IMR-90 (cell line): ENCODE measurements at regions not wholly inside any gene's neighbourhood (a gene's known extent, or its start where the extent isn't known, plus 50 kb on each side); places are given as distances from the start of the nearest gene placed in this dataset.
A peak's percentile ranks its signal among the peaks of the same experiment; 100 is the strongest.

Source experiments
- ATAC-seq: fragments of 200-7000 bp; cut with Tn5 transposase; 2 replicates; pipeline ENCODE4 v1.9.1; 2020; ENCODE audit warnings: low read depth, mild to moderate bottlenecking, moderate library complexity
- BruUV-seq: library from RNA; stranded (reverse); fragments of 400-500 nt; replicated peaks from 2 replicates; lab custom pipeline; 2021; lab: Mats Ljungman, UMichigan
- CTCF ChIA-PET: fragments of 300-600 bp; formaldehyde crosslinking; extraction: SDS; loops from one replicate; lab custom pipeline; 2021; ENCODE audit warnings: antibody characterized with exemption; lab: Yijun Ruan, JAX
- POLR2A ChIA-PET: fragments of 300-600 bp; sonication (Branson Sonifier 250); formaldehyde crosslinking; loops from one replicate; lab custom pipeline; 2022; ENCODE audit warnings: antibody characterized with exemption; ENCODE audit not compliant: unreplicated experiment; lab: Charles Lee
- DNase-seq: peaks from one replicate; pipeline ENCODE4 v3.0.0; 2013
- H2AFZ ChIP-seq: replicated peaks from 2 replicates; pipeline ENCODE3; 2013; ENCODE audit warnings: low read length, mild to moderate bottlenecking; ENCODE audit not compliant: poor library complexity
- H2AK5ac ChIP-seq: 2 replicates; pipeline ENCODE4 v1.6.1; 2013; ENCODE audit warnings: low read depth, low read length, inconsistent platforms
- H2AK9ac ChIP-seq: replicated peaks from 2 replicates; pipeline ENCODE3; 2013; ENCODE audit warnings: mild to moderate bottlenecking, low read depth, low read length, moderate library complexity; ENCODE audit not compliant: poor library complexity
- H2BK120ac ChIP-seq: 2 replicates; pipeline ENCODE4 v1.6.1; 2013; ENCODE audit warnings: low read depth, low read length, inconsistent platforms
- H2BK15ac ChIP-seq: 3 replicates; pipeline ENCODE4 v1.6.1; 2013; ENCODE audit warnings: low read depth, low read length, inconsistent platforms
- H2BK20ac ChIP-seq: 2 replicates; pipeline ENCODE4 v1.6.1; 2013; ENCODE audit warnings: low read depth, mild to moderate bottlenecking, inconsistent platforms, low read length, moderate library complexity
- H2BK5ac ChIP-seq: 2 replicates; pipeline ENCODE4 v1.6.1; 2013; ENCODE audit warnings: mild to moderate bottlenecking, low read depth, low read length, inconsistent platforms; ENCODE audit not compliant: poor library complexity, severe bottlenecking
- H3K14ac ChIP-seq: replicated peaks from 2 replicates; pipeline ENCODE4 v1.6.1; 2013; ENCODE audit warnings: low read depth, low read length, inconsistent platforms
- H3K18ac ChIP-seq: 2 replicates; pipeline ENCODE4 v1.6.1; 2013; ENCODE audit warnings: low read depth, low read length, control low read depth
- H3K23ac ChIP-seq: 2 replicates; pipeline ENCODE4 v1.6.1; 2013; ENCODE audit warnings: low read depth, low read length, inconsistent platforms
- H3K27ac ChIP-seq: 2 replicates; pipeline ENCODE4 v1.5.1; 2013; ENCODE audit warnings: mild to moderate bottlenecking, control low read depth, low read length; ENCODE audit not compliant: insufficient read depth
- H3K27me3 ChIP-seq: 2 replicates; pipeline ENCODE4 v1.6.1; 2013; ENCODE audit warnings: low read length; ENCODE audit not compliant: control insufficient read depth, insufficient read depth
- H3K36me3 ChIP-seq: 2 replicates; pipeline ENCODE4 v1.6.1; 2013; ENCODE audit warnings: low read length, mixed read lengths; ENCODE audit not compliant: control insufficient read depth, insufficient read depth
- H3K4ac ChIP-seq: 2 replicates; pipeline ENCODE4 v1.6.1; 2013; ENCODE audit warnings: low read depth, low read length, inconsistent platforms
- H3K4me1 ChIP-seq: 2 replicates; pipeline ENCODE4 v1.6.1; 2013; ENCODE audit warnings: low read length, mixed read lengths; ENCODE audit not compliant: control insufficient read depth, insufficient read depth
- H3K4me2 ChIP-seq: 2 replicates; pipeline ENCODE4 v1.6.1; 2013; ENCODE audit warnings: low read depth, mild to moderate bottlenecking, control low read depth, low read length, moderate library complexity
- H3K4me3 ChIP-seq: 2 replicates; pipeline ENCODE4 v1.5.1; 2013; ENCODE audit warnings: low read depth, mild to moderate bottlenecking, control low read depth, low read length, moderate library complexity; ENCODE audit not compliant: insufficient read depth
- H3K56ac ChIP-seq: 2 replicates; pipeline ENCODE4 v1.6.1; 2013; ENCODE audit warnings: low read length, inconsistent platforms; ENCODE audit not compliant: insufficient read depth; ENCODE audit errors: extremely low read depth
- H3K79me1 ChIP-seq, 2 experiments: 2 replicates each; pipeline ENCODE4 v1.6.1; 2013; ENCODE audit warnings: low read length in 2 of 2, inconsistent platforms in 1 of 2, low read depth in 1 of 2
- H3K9ac ChIP-seq: 2 replicates; pipeline ENCODE4 v1.6.1; 2013; ENCODE audit warnings: low read depth, low read length, control low read depth
- H3K9me1 ChIP-seq: 2 replicates; pipeline ENCODE4 v1.6.1; 2013; ENCODE audit warnings: low read length, inconsistent platforms; ENCODE audit not compliant: insufficient read depth
- H3K9me3 ChIP-seq: 2 replicates; pipeline ENCODE4 v1.6.1; 2013; ENCODE audit warnings: low read length; ENCODE audit not compliant: control insufficient read depth, insufficient read depth
- H4K20me1 ChIP-seq: 2 replicates; pipeline ENCODE4 v1.6.1; 2013; ENCODE audit warnings: low read length, inconsistent platforms; ENCODE audit not compliant: insufficient read depth
- H4K5ac ChIP-seq: 2 replicates; pipeline ENCODE4 v1.6.1; 2013; ENCODE audit warnings: mild to moderate bottlenecking, low read depth, low read length, control low read depth
- H4K8ac ChIP-seq, 2 experiments: 2 replicates each; pipeline ENCODE4 v1.6.1; 2013; ENCODE audit warnings: low read depth in 2 of 2, low read length in 2 of 2, control low read depth in 1 of 2, inconsistent platforms in 1 of 2
- H4K91ac ChIP-seq: 2 replicates; pipeline ENCODE4 v1.6.1; 2013; ENCODE audit warnings: low read depth, low read length, inconsistent platforms; ENCODE audit not compliant: insufficient read depth
- RAD21 ChIP-seq: IDR thresholded peaks from 2 replicates; pipeline ENCODE4 v1.6.1; 2012; ENCODE audit warnings: low read length, improper control_type of control experiment
- RFX5 ChIP-seq: IDR thresholded peaks from 2 replicates; pipeline ENCODE4 v1.8.0; 2012; ENCODE audit warnings: low read depth, mild to moderate bottlenecking, low read length, moderate library complexity
- WGBS, 2 experiments: methylation state at CpG; one replicate each; pipeline versions ENCODE4 v1.1.5 to v1.1.7; 2013; ENCODE audit warnings: missing lambda C conversion rate in 2 of 2; ENCODE audit not compliant: insufficient read length in 1 of 2; ENCODE audit errors: extremely low coverage in 2 of 2; 5-methylcytosine and 5-hydroxymethylcytosine counted together
- dilution Hi-C: fragments of 300-500 bp; cut with HindIII; formaldehyde crosslinking; loops from one replicate; pipeline ENCODE4 v1.14.3; 2018; ENCODE audit warnings: low sequenced_read_pairs; ENCODE audit not compliant: unreplicated experiment
- in situ Hi-C: fragments of 300-500 bp; cut with MboI; formaldehyde crosslinking; loops from 3 replicates; pipeline ENCODE4 v1.14.3; 2019; ENCODE audit warnings: low sequenced_read_pairs, inconsistent platforms, mixed read lengths
- intact Hi-C: fragments of 100-400 bp; cut with micrococcal nuclease; formaldehyde crosslinking; loops from 2 replicates; pipeline ENCODE4 v1.10.0; 2022
- TF ChIP-seq, protein P1 (sequence below): fragments of 150-350 bp; IDR thresholded peaks from 2 replicates; pipeline ENCODE4 v1.6.1; 2016; ENCODE audit warnings: low read depth, mild to moderate bottlenecking, low read length, moderate library complexity, borderline replicate concordance

DNA sequence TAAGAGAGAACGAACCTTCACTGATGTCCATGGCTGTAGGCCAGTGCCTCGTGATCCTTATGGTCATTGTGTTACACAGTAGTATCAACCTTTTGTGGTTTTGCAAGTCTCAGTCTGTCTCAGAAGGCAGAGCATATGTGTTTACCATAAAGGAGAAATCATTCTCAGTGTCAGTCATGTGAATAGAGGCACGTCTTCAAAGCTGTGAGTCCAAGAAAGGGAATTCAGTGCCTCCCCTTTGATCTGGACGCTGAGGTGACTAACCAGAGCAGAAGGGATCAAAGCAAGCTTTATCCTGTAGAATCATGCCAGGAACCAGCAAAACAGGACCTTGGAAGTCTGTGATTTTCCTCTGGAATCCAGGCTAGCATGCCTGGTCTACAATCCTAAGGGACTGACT, 433.9 kb downstream of the DNAH5 start:
- H3K4me1 ChIP-seq, result no peaks in the 10 kb centered on the region
- DNase-seq (peak; percentile 5), ATAC-seq (no peak)
- dilution Hi-C loops, result no loop called here
- H2AK5ac ChIP-seq, result no peak overlapping the region
- TF ChIP-seq RAD21 (no peak), RFX5 (no peak)
- TF ChIP-seq, protein P1, sequence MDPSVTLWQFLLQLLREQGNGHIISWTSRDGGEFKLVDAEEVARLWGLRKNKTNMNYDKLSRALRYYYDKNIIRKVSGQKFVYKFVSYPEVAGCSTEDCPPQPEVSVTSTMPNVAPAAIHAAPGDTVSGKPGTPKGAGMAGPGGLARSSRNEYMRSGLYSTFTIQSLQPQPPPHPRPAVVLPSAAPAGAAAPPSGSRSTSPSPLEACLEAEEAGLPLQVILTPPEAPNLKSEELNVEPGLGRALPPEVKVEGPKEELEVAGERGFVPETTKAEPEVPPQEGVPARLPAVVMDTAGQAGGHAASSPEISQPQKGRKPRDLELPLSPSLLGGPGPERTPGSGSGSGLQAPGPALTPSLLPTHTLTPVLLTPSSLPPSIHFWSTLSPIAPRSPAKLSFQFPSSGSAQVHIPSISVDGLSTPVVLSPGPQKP, result no peak
- intact Hi-C loops, result no loop called here
- no peak overlapping the region for H3K27ac ChIP-seq
- no peak overlapping the region for H2BK20ac ChIP-seq
- H3K27me3 ChIP-seq, result peaks cover 2% of the 10 kb centered on the region; the same call in 1 of the 2 replicates
- H4K20me1 ChIP-seq, result no peaks in the 10 kb centered on the region
- H3K56ac ChIP-seq, result no peak overlapping the region
- BruUV-seq, result no TSS peak
- H2BK5ac ChIP-seq, result no peak overlapping the region
- no peak overlapping the region for H3K14ac ChIP-seq
- ChIA-PET CTCF (no interaction called here), POLR2A (no interaction called here)
- H2BK15ac ChIP-seq, result no peak overlapping the region
- H3K4me2 ChIP-seq, result no peak overlapping the region
- no peak overlapping the region for H3K4ac ChIP-seq
- H3K18ac ChIP-seq, result no peak overlapping the region
- 30% methylated on average over 2 of the region's 4 CpGs; no CpG with 5 or more reads in 1 of the 2 experiments for WGBS, 2 experiments
- H3K9ac ChIP-seq, result no peak overlapping the region
- H3K4me3 ChIP-seq, result no peak overlapping the region
- in situ Hi-C loops, result no loop called here
- H3K79me1 ChIP-seq, result no peaks in the 10 kb centered on the region
- no peak overlapping the region for H2AK9ac ChIP-seq
- no peak overlapping the region for H4K91ac ChIP-seq
- H2BK120ac ChIP-seq, result no peak overlapping the region
- no peak overlapping the region for H4K8ac ChIP-seq
- no peak overlapping the region for H3K23ac ChIP-seq
- no peaks in the 10 kb centered on the region for H3K36me3 ChIP-seq
- no peak overlapping the region for H2AFZ ChIP-seq
- no peaks in the 10 kb centered on the region for H3K9me1 ChIP-seq
- no peak overlapping the region for H4K5ac ChIP-seq
- H3K9me3 ChIP-seq, result 0 out of 2 replicates have a peak, but pooled peaks cover 3% of the 10 kb centered on the region
